ENCODE measurements at regions not wholly inside any gene's neighbourhood (a gene's known extent, or its start where the extent isn't known, plus 50 kb on each side); places are given as distances from the start of the nearest gene placed in this dataset.

- TF ChIP-seq CTCF (IDR thresholded peaks at IDR 0.05): no peak
- TF ChIP-seq POLR2A (IDR thresholded peaks at IDR 0.05): no peak
Observed at GRCh38 chr5:88545338-88545737, 276.7 kb upstream of the TMEM161B start.

All from transverse colon (tissue), 3 donors.